Fibroblast of lung (primary cell): ENCODE measurements at regions not wholly inside any gene's neighbourhood (a gene's known extent, or its start where the extent isn't known, plus 50 kb on each side); places are given as distances from the start of the nearest gene placed in this dataset.

ENCODE experiments used
- DNase-seq, 2 donors: peaks; one replicate each; pipeline versions ENCODE4 v3.0.0 to v3.0.0-alpha.2; 2010; ENCODE audit warnings: low read depth in 2 of 2
- H2AFZ ChIP-seq: 2 replicates; pipeline ENCODE4 v1.5.1; 2012; ENCODE audit warnings: low read length, control low read depth, inconsistent platforms
- H3K27ac ChIP-seq: 2 replicates; pipeline ENCODE4 v1.5.1; 2011; ENCODE audit warnings: low read length, control low read depth; ENCODE audit not compliant: insufficient read depth
- H3K27me3 ChIP-seq: 2 replicates; pipeline ENCODE4 v1.5.1; 2011; ENCODE audit warnings: mild to moderate bottlenecking, low read length; ENCODE audit not compliant: control insufficient read depth, insufficient read depth
- H3K36me3 ChIP-seq: 2 replicates; pipeline ENCODE4 v1.5.1; 2011; ENCODE audit warnings: low read length; ENCODE audit not compliant: control insufficient read depth, insufficient read depth
- H3K4me1 ChIP-seq: 2 replicates; pipeline ENCODE4 v1.5.1; 2011; ENCODE audit warnings: low read length; ENCODE audit not compliant: control insufficient read depth, insufficient read depth; ENCODE audit errors: extremely low read depth
- H3K4me2 ChIP-seq: 2 replicates; pipeline ENCODE4 v1.5.1; 2011; ENCODE audit warnings: low read length, control low read depth; ENCODE audit not compliant: insufficient read depth; ENCODE audit errors: extremely low read depth
- H3K4me3 ChIP-seq, 4 experiments: fragments of 200-600 bp in 1 of 4; sonication (generic) in 1 of 4; replicated peaks in 1 of 4; 2 replicates each; pipeline ENCODE4 v1.5.1; 2011 to 2016; ENCODE audit warnings: low read length in 4 of 4, low read depth in 3 of 4, mild to moderate bottlenecking in 3 of 4, control low read depth in 2 of 4, inconsistent platforms in 1 of 4, mixed read lengths in 1 of 4; ENCODE audit not compliant: insufficient read depth in 1 of 4; ENCODE audit errors: control extremely low read depth in 1 of 4
- H3K79me2 ChIP-seq: 2 replicates; pipeline ENCODE4 v1.5.1; 2012; ENCODE audit warnings: mild to moderate bottlenecking, low read length, inconsistent platforms; ENCODE audit not compliant: control insufficient read depth, insufficient read depth
- H3K9ac ChIP-seq: 2 replicates; pipeline ENCODE4 v1.5.1; 2011; ENCODE audit warnings: mild to moderate bottlenecking, low read length, control low read depth; ENCODE audit not compliant: insufficient read depth
- H3K9me3 ChIP-seq: 2 replicates; pipeline ENCODE4 v1.5.1; 2012; ENCODE audit warnings: low read depth, low read length; ENCODE audit not compliant: control insufficient read depth, insufficient read depth
- H4K20me1 ChIP-seq: 2 replicates; pipeline ENCODE4 v1.5.1; 2011; ENCODE audit warnings: low read length; ENCODE audit not compliant: control insufficient read depth, insufficient read depth; ENCODE audit errors: extremely low read depth
- EZH2 ChIP-seq: IDR thresholded peaks from 2 replicates; pipeline ENCODE4 v1.5.1; 2012; ENCODE audit warnings: low read length, control low read depth, mild to moderate bottlenecking; ENCODE audit errors: missing control alignments
- TF ChIP-seq, protein P1 (sequence below), 2 donors: IDR thresholded peaks in 1 of 2; conservative IDR thresholded peaks in 1 of 2; 1 replicate in 1 of 2; 2 replicates in 1 of 2; pipeline ENCODE4 v1.5.1; 2011 to 2012; ENCODE audit warnings: low read length in 2 of 2, control low read depth in 1 of 2, inconsistent platforms in 1 of 2, low read depth in 1 of 2, mild to moderate bottlenecking in 1 of 2

DNA sequence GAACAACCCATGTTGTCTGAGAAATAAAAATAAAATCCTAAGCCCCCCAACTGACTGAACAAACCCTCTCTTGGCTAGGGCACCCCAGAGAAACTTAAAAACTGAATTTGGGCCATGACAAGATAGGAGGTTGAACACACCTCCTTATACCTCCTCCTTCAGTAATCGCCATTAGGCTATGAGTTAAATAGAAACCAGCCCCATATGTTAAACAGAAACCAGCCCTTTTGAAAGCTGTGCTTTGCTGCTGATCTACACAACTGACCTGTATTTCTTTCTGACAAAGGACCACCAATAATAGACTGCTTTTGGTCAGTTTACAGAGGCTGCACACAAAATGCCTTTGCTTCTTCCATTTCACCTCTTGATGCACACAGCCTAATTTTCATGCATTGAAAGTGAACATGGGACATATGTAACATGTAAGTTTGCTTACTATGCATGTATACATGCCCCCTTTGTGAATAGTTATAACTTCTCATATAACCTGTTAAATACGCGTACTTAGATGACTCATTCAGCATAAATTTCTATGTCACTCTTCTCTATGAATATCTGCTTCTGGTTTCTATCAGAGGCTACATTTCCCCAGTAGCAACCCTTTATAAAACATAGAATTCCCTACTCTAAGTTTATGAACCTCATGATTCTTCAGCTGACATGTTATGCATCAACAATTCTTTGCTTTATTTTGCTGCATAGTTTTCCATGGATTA lies 462.9 kb downstream of the COL12A1 start:
- Histone ChIP-seq H3K36me3 (no peaks in the 10 kb centered on the region), H2AFZ (no peak overlapping the region), H3K27ac (no peak overlapping the region), H3K79me2 (no peaks in the 10 kb centered on the region), H3K9me3 (no peaks in the 10 kb centered on the region), H4K20me1 (no peaks in the 10 kb centered on the region), H3K9ac (no peak overlapping the region), H3K27me3 (no peaks in the 10 kb centered on the region), H3K4me1 (no peaks in the 10 kb centered on the region), H3K4me3 (no peak overlapping the region), H3K4me2 (no peak overlapping the region)
- DNase-seq: no peak
- TF ChIP-seq, protein P1, sequence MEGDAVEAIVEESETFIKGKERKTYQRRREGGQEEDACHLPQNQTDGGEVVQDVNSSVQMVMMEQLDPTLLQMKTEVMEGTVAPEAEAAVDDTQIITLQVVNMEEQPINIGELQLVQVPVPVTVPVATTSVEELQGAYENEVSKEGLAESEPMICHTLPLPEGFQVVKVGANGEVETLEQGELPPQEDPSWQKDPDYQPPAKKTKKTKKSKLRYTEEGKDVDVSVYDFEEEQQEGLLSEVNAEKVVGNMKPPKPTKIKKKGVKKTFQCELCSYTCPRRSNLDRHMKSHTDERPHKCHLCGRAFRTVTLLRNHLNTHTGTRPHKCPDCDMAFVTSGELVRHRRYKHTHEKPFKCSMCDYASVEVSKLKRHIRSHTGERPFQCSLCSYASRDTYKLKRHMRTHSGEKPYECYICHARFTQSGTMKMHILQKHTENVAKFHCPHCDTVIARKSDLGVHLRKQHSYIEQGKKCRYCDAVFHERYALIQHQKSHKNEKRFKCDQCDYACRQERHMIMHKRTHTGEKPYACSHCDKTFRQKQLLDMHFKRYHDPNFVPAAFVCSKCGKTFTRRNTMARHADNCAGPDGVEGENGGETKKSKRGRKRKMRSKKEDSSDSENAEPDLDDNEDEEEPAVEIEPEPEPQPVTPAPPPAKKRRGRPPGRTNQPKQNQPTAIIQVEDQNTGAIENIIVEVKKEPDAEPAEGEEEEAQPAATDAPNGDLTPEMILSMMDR (conservative IDR thresholded peaks at IDR 0.05 in 1 of 2, IDR thresholded peaks at IDR 0.05 in 1 of 2; ENCODE audit: low read depth in 1 of 2, low read length in 2 of 2): no peak
- no peak for TF ChIP-seq EZH2

DNA sequence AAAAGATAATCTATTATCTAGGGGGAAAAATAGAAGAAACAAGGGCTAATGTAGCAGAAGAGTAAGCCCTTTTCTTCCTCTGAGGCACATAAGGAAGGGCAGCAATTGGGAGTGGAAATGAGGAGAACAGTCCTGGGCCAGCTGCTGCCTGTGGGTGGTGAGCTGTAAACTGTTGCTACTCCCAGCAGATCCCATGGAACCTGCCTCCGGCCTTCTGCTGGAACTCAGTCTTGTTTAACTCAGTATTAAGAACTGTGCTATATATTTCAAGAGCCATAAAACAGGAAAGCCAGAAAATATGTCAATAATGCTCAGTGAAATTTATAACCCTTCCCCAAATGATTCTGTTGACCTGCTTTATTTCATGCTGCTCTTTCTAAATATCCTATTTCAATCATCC lies 464.2 kb downstream of the COL12A1 start:
- H3K27me3 ChIP-seq: no peaks in the 10 kb centered on the region
- no peaks in the 10 kb centered on the region for H3K79me2 ChIP-seq
- no peak overlapping the region for H3K4me3 ChIP-seq
- H3K9me3 ChIP-seq: no peaks in the 10 kb centered on the region
- no peak overlapping the region for H3K9ac ChIP-seq
- no peak overlapping the region for H2AFZ ChIP-seq
- no peaks in the 10 kb centered on the region for H3K4me1 ChIP-seq
- no peak overlapping the region for H3K27ac ChIP-seq
- H3K4me2 ChIP-seq: no peak overlapping the region
- no peak for DNase-seq
- no peaks in the 10 kb centered on the region for H3K36me3 ChIP-seq
- no peaks in the 10 kb centered on the region for H4K20me1 ChIP-seq
- TF ChIP-seq, protein P1 (conservative IDR thresholded peaks at IDR 0.05 in 1 of 2, IDR thresholded peaks at IDR 0.05 in 1 of 2; ENCODE audit: low read depth in 1 of 2, low read length in 2 of 2): no peak
- TF ChIP-seq EZH2: no peak

GRCh38 chr6:74735304-74735703 lies 470.5 kb downstream of the COL12A1 start:
- H3K27me3 ChIP-seq: no peaks in the 10 kb centered on the region
- H3K4me1 ChIP-seq: no peaks in the 10 kb centered on the region
- H3K4me3 ChIP-seq: no peak overlapping the region
- H3K79me2 ChIP-seq: no peaks in the 10 kb centered on the region
- TF ChIP-seq, protein P1 (conservative IDR thresholded peaks at IDR 0.05 in 1 of 2, IDR thresholded peaks at IDR 0.05 in 1 of 2; ENCODE audit: low read depth in 1 of 2, low read length in 2 of 2): no peak
- no peak for TF ChIP-seq EZH2
- peak overlapping the region; percentile 18 for H3K4me2 ChIP-seq
- no peak overlapping the region for H3K27ac ChIP-seq
- DNase-seq: peak; percentile 88 to 90
- H3K36me3 ChIP-seq: no peaks in the 10 kb centered on the region
- no peak overlapping the region for H3K9ac ChIP-seq
- no peak overlapping the region for H2AFZ ChIP-seq
- H3K9me3 ChIP-seq: no peaks in the 10 kb centered on the region
- H4K20me1 ChIP-seq: no peaks in the 10 kb centered on the region
